ENCODE measurements at regions not wholly inside any gene's neighbourhood (a gene's known extent, or its start where the extent isn't known, plus 50 kb on each side); places are given as distances from the start of the nearest gene placed in this dataset.
"Not testable (repeated sequence)": the region's sequence is repeated elsewhere in the genome, so short reads cannot be mapped to it uniquely, and the experiment has no call there.

DNA sequence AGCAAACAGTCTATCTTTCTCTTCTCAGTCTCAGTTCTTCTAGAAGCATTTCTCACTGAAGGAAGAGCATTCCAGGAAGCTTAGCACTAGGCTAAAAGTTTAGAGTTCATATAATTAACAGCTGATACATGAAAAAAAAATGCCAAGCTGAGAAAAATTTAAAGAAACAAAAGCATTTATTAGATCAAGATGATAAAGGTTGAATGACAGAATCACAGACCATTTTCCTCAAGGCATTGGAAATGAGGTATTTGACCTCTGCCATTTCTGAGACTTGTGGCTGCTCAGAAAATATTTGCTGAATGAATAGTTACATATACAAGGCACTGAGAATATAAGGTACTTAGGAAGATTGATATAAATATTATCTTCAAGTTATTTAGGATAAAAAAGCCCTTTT lies 901.6 kb upstream of the GOT2 start:
- Histone ChIP-seq H3K27me3 (ENCODE audit: insufficient read depth, low read depth, severe bottlenecking) (no peaks in the 10 kb centered on the region), H3K4me3 (ENCODE audit: low read depth, low read length) (no peak overlapping the region), H3K9me3 (ENCODE audit: severe bottlenecking) (no peaks in the 10 kb centered on the region), H3K36me3 (no peaks in the 10 kb centered on the region), H3K27ac (no peak overlapping the region)
- DNase-seq: no peak
- TF ChIP-seq CTCF (IDR thresholded peaks at IDR 0.05; ENCODE audit: low read depth, low read length): no peak

- no peak for DNase-seq
- no peak overlapping the region for H3K27ac ChIP-seq
- no peaks in the 10 kb centered on the region for H3K9me3 ChIP-seq (ENCODE audit: severe bottlenecking)
- no peak overlapping the region for H3K4me3 ChIP-seq (ENCODE audit: low read depth, low read length)
- H3K27me3 ChIP-seq (ENCODE audit: insufficient read depth, low read depth, severe bottlenecking): no peaks in the 10 kb centered on the region
- TF ChIP-seq CTCF (IDR thresholded peaks at IDR 0.05; ENCODE audit: low read depth, low read length): no peak
- no peaks in the 10 kb centered on the region for H3K36me3 ChIP-seq
These were observed 900.8 kb upstream of the GOT2 start for GRCh38 chr16:59634951-59635350.

- no peak overlapping the region for H3K4me3 ChIP-seq (ENCODE audit: low read depth, low read length)
- TF ChIP-seq CTCF (IDR thresholded peaks at IDR 0.05; ENCODE audit: low read depth, low read length): no peak
- no peaks in the 10 kb centered on the region for H3K27me3 ChIP-seq (ENCODE audit: insufficient read depth, low read depth, severe bottlenecking)
- H3K36me3 ChIP-seq: no peaks in the 10 kb centered on the region
- no peaks in the 10 kb centered on the region for H3K9me3 ChIP-seq (ENCODE audit: severe bottlenecking)
- H3K27ac ChIP-seq: no peak overlapping the region
- no peak for DNase-seq
These were observed 900.0 kb upstream of the GOT2 start for GRCh38 chr16:59634004-59634579.

DNA sequence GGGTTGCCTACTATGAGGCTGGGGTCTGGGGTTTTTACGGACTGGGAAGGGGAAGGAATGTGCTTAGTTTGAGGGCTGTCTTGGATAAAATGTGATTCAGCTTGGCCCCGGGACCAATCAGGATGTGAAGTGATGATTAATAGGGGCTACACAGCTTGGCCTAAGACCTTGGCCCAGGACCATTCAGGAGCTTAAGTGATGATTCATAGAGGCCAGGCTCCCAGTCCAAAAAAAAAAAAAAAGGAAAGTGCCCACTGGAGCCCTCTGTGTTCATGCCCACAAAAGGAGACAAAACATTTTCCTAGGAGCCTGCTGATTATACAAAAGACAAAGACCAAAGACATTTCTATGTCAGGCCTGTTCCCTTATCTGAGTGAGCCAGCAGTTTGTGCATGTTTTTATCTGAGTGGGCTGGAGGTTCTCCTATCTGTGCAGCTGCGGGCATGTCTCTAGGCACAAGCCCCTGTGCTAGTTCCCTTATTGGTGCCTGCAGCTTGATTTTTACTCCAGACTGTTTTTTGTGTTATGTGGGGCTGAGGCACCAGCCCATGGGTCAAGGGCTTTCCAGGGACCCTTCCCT lies 898.2 kb upstream of the GOT2 start:
- no peak for DNase-seq
- Histone ChIP-seq H3K27me3 (ENCODE audit: insufficient read depth, low read depth, severe bottlenecking) (no peaks in the 10 kb centered on the region), H3K27ac (no peak overlapping the region), H3K9me3 (ENCODE audit: severe bottlenecking) (no peaks in the 10 kb centered on the region), H3K36me3 (no peaks in the 10 kb centered on the region), H3K4me3 (ENCODE audit: low read depth, low read length) (no peak overlapping the region)
- TF ChIP-seq CTCF (IDR thresholded peaks at IDR 0.05; ENCODE audit: low read depth, low read length): no peak

DNA sequence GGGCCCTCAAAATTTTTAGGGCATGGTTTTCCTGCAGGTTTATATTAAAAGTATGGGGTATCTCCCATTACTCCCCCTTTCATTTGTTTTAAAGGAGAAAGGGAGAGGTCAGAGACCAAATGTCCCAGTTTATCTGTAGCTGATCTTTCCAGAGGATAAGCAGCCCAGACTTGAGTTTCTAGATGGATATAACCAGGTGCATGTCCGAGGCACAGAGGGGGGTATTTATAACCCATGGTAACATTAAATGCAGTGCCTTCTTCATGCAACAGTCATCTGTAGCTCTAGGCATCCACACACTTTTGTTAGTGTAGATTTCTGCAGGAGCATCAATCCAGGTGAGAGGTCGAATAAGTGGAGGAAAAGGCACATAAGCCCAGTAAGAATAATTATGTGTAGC lies 890.3 kb upstream of the GOT2 start:
- not testable (repeated sequence) for H3K4me3 ChIP-seq (ENCODE audit: low read depth, low read length); DNase-seq; H3K9me3 ChIP-seq (ENCODE audit: severe bottlenecking); H3K36me3 ChIP-seq; H3K27me3 ChIP-seq (ENCODE audit: insufficient read depth, low read depth, severe bottlenecking); H3K27ac ChIP-seq

- no peak overlapping the region for H3K4me3 ChIP-seq (ENCODE audit: low read depth, low read length)
- no peak overlapping the region for H3K27ac ChIP-seq
- no peak for DNase-seq
- H3K9me3 ChIP-seq (ENCODE audit: severe bottlenecking): no peaks in the 10 kb centered on the region
- H3K27me3 ChIP-seq (ENCODE audit: insufficient read depth, low read depth, severe bottlenecking): no peaks in the 10 kb centered on the region
- H3K36me3 ChIP-seq: no peaks in the 10 kb centered on the region
- TF ChIP-seq CTCF (IDR thresholded peaks at IDR 0.05; ENCODE audit: low read depth, low read length): no peak
These were observed 880.5 kb upstream of the GOT2 start for GRCh38 chr16:59614466-59615240.

GRCh38 chr16:59612910-59613620 lies 878.9 kb upstream of the GOT2 start:
- not testable (repeated sequence) for H3K9me3 ChIP-seq (ENCODE audit: severe bottlenecking); H3K27ac ChIP-seq; H3K27me3 ChIP-seq (ENCODE audit: insufficient read depth, low read depth, severe bottlenecking)

More at GRCh38 chr16:59612910-59613620, 878.9 kb upstream of the GOT2 start:
- H3K36me3 ChIP-seq; H3K4me3 ChIP-seq (ENCODE audit: low read depth, low read length); DNase-seq: not testable (repeated sequence)

All from WERI-Rb-1 (cell line).